GM10266 (cell line): ENCODE measurements at regions not wholly inside any gene's neighbourhood (a gene's known extent, or its start where the extent isn't known, plus 50 kb on each side); places are given as distances from the start of the nearest gene placed in this dataset.

Experiments used
- DNase-seq: peaks from one replicate; pipeline ENCODE4 v3.0.0; 2012; ENCODE audit errors: extremely low spot score
- CTCF ChIP-seq: IDR thresholded peaks from 2 replicates; pipeline ENCODE4 v1.5.1; 2012; ENCODE audit warnings: mild to moderate bottlenecking, low read depth; ENCODE audit not compliant: control insufficient read depth, insufficient read depth; ENCODE audit errors: missing control alignments

- TF ChIP-seq CTCF: no peak
- no peak for DNase-seq
These were observed 64.6 kb upstream of the TAF1B start for GRCh38 chr2:9778471-9779316.

DNA sequence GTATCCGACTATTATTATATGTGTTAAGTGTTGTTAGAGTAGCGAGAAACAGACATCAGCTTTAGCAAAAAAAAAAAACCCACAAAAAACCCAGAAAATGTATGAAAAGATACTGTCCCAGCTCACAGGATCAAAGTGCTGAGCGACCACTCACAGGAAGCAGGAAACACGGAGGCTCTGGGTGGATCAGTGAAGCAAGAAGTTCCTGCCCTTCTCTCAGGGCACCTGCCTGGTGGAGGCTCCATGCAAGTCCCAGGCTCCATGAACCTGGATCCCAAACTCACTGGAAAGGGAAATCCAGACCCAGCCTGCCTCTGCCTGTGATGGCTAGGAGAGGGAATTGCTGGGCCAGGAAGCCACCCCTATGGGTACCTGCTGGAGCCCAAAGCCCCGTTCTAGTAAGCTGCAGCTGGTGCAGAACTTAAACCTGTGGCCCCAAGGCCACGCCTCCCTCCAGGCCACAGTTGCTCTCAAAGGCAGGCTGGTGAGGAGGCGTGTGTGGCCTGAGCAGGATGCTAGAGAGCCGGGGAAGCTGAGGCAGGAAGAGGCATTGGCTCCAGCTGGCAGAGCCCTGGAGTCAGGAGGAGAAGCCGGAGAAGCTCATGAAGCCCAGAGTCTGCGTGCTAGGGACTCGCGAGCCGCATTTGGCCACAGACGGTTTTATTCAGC lies 63.5 kb upstream of the TAF1B start:
- DNase-seq: no peak
- TF ChIP-seq CTCF: no peak

DNA sequence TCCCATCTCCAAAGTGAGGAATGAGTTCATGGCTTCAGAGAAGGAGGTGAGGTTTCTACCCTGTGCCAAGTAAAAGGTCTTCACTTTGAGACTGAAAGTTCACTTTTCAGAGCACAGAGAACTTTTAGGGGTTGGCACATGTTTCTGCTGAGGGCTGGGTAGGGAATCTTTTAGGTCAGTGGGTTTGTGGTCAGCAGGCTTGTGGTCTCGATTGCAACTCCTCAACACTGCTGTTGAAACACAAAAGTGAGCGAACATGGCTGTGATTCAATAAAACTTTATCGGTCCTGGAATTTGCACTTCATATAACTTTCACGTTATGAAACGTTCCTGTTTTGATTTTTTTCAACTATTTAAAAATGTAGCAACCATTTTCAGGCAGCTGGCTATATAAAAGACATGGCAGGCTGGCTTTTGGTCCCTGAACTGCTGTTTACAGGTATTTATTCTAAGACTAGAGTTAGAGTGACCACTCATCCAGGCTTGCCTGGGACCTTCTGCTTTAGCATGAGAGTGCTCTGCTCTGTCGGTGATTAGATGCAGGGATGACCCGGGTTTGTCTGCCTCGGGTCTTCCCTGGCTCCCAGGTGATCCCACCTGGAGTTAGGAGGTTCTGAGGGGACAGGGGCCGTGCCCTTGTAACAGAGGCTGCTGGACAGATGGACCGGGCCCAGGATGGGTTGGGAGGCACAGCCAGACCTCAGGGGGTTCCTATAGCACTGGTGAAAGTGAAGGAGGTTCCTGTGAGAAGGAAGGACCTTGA lies 62.7 kb upstream of the TAF1B start:
- no peak for DNase-seq
- TF ChIP-seq CTCF: no peak

- TF ChIP-seq CTCF: no peak
- no peak for DNase-seq
These were observed 62.0 kb upstream of the TAF1B start for GRCh38 chr2:9781252-9781651.

- no peak for TF ChIP-seq CTCF
- DNase-seq: no peak
These were observed 61.0 kb upstream of the TAF1B start for GRCh38 chr2:9782197-9782719.

- DNase-seq: no peak
- no peak for TF ChIP-seq CTCF
These were observed 53.9 kb upstream of the TAF1B start for GRCh38 chr2:9789371-9789770.

GRCh38 chr2:9790702-9791225 lies 52.5 kb upstream of the TAF1B start:
- no peak for TF ChIP-seq CTCF
- no peak for DNase-seq
